ENCODE measurements at regions not wholly inside any gene's neighbourhood (a gene's known extent, or its start where the extent isn't known, plus 50 kb on each side); places are given as distances from the start of the nearest gene placed in this dataset.
A peak's percentile ranks its signal among the peaks of the same experiment; 100 is the strongest.

DNA sequence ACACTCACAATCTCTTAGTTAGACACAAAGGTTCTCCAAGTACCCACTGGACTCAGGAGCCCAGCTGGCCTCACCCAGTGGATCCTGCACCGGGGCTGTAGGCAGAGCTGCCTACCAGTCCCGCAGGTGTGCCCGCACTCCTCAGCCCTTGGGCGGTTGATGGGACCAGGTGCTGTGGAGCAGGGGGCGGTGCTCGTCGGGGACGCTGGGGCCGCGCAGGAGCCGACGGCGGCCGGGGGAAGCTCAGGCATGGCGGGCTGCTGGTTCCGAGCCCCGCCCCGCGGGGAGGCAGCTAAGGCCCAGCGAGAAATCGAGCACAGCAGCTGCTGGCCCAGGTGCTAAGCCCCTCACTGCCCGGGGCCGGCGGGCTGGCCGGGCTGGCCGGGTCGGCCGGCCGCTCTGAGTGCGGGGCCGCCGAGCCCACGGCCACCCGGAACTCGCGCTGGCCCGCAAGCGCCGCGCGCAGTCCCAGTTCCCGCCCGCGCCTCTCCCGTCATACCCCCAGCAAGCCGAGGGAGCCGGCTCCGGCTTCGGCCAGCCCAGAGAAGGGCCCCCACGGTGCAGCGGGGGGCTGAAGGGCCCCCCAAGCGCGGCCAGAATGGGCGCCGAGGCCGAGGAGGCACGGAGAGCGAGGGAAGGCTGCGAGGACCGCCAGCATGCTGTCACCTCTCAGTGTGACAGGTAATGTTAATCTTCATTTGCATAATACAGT lies 506.8 kb downstream of the LRFN5 start:
- TF ChIP-seq CTCF (conservative IDR thresholded peaks at IDR 0.05; ENCODE audit: low read depth, low read length): no peak
- no peak overlapping the region for H2AFZ ChIP-seq (ENCODE audit: low read depth)
- H3K79me2 ChIP-seq (ENCODE audit: insufficient read depth, low read depth): no peaks in the 10 kb centered on the region
- H3K4me1 ChIP-seq (ENCODE audit: low read depth, poor library complexity, severe bottlenecking): no peaks in the 10 kb centered on the region
- no peaks in the 10 kb centered on the region for H3K27me3 ChIP-seq (ENCODE audit: insufficient read depth, low read depth)
- no peak overlapping the region for H3K4me2 ChIP-seq
- H3K27ac ChIP-seq: no peak overlapping the region
- H3K9ac ChIP-seq: no peak overlapping the region
- H4K20me1 ChIP-seq (ENCODE audit: insufficient read depth): no peaks in the 10 kb centered on the region
- H3K36me3 ChIP-seq (ENCODE audit: insufficient read depth): no peaks in the 10 kb centered on the region
- no peak overlapping the region for H3K4me3 ChIP-seq (IDR thresholded peaks at IDR 0.05; ENCODE audit: insufficient read depth, low read depth, low read length)

DNA sequence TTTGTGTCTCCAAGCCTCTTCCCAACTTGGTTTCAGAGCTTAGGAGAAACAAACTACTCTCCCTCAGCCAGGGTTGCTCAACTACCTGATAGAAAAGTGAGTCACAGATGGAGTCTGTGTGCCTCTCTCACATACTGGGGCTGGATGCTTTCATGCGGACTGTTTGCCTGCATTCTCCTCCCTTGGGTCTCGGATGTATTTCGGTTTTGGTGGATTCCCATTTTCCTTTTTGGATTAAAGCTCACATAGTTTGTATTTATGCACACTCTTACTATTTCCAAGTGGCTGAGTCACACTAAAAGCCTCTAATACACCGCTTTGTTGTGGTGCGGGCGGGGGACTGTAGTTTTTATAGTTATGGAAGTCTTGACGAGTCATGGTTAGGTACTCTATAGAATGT lies 505.4 kb downstream of the LRFN5 start:
- Histone ChIP-seq H3K27me3 (ENCODE audit: insufficient read depth, low read depth) (no peaks in the 10 kb centered on the region), H2AFZ (ENCODE audit: low read depth) (no peak overlapping the region), H3K4me3 (IDR thresholded peaks at IDR 0.05; ENCODE audit: insufficient read depth, low read depth, low read length) (no peak overlapping the region), H3K4me1 (ENCODE audit: low read depth, poor library complexity, severe bottlenecking) (no peaks in the 10 kb centered on the region), H3K79me2 (ENCODE audit: insufficient read depth, low read depth) (no peaks in the 10 kb centered on the region), H3K4me2 (no peak overlapping the region), H3K36me3 (ENCODE audit: insufficient read depth) (no peaks in the 10 kb centered on the region), H3K9ac (no peak overlapping the region), H3K27ac (no peak overlapping the region), H4K20me1 (ENCODE audit: insufficient read depth) (no peaks in the 10 kb centered on the region)
- TF ChIP-seq CTCF (conservative IDR thresholded peaks at IDR 0.05; ENCODE audit: low read depth, low read length): no peak

DNA sequence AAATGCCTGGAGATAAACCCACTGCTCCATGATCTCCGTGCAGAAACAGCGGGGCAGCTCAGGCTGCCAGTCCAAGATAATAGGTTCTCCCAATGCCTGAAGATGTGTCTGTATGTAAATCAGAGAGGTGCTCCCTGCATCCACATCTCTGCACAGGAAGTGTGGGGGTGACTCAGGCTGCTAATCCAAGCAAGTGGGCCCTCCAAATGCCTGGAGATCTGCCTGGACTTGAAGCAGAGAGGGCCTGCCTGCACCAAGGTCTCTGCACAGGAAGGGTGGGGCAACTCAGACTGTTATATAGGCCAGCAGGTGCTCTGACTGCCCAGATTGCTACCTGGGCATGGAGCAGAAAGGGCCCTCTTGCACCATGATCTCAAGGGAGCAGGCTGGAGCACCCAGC lies 504.7 kb downstream of the LRFN5 start:
- Histone ChIP-seq H3K4me2 (no peak overlapping the region), H3K4me3 (IDR thresholded peaks at IDR 0.05; ENCODE audit: insufficient read depth, low read depth, low read length) (no peak overlapping the region), H3K27ac (no peak overlapping the region), H3K4me1 (ENCODE audit: low read depth, poor library complexity, severe bottlenecking) (no peaks in the 10 kb centered on the region), H3K9ac (no peak overlapping the region), H3K36me3 (ENCODE audit: insufficient read depth) (no peaks in the 10 kb centered on the region), H3K27me3 (ENCODE audit: insufficient read depth, low read depth) (no peaks in the 10 kb centered on the region), H3K79me2 (ENCODE audit: insufficient read depth, low read depth) (no peaks in the 10 kb centered on the region), H4K20me1 (ENCODE audit: insufficient read depth) (no peaks in the 10 kb centered on the region), H2AFZ (ENCODE audit: low read depth) (no peak overlapping the region)
- no peak for TF ChIP-seq CTCF (conservative IDR thresholded peaks at IDR 0.05; ENCODE audit: low read depth, low read length)

DNA sequence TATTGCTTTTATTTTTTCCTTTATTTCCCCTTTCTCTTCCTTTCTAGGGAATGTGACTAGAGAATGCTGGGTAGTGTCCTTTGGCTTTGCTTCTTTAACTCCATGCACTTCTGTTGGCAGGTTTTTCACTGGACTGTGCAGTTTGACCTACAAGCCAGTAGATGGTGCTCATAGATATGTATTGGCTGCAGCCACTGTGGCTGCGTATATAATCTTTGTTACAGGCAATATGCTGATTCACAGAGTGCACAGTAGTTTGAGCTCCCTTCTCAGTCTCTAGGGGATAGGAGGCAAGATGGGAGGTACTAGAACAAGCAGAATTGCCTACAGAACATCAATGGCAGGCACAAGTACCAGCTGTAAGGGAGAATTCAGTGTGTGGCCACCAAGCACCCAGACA lies 503.5 kb downstream of the LRFN5 start:
- no peaks in the 10 kb centered on the region for H4K20me1 ChIP-seq (ENCODE audit: insufficient read depth)
- no peaks in the 10 kb centered on the region for H3K27me3 ChIP-seq (ENCODE audit: insufficient read depth, low read depth)
- no peaks in the 10 kb centered on the region for H3K79me2 ChIP-seq (ENCODE audit: insufficient read depth, low read depth)
- H3K27ac ChIP-seq: no peak overlapping the region
- H3K4me3 ChIP-seq (IDR thresholded peaks at IDR 0.05; ENCODE audit: insufficient read depth, low read depth, low read length): no peak overlapping the region
- H3K4me1 ChIP-seq (ENCODE audit: low read depth, poor library complexity, severe bottlenecking): no peaks in the 10 kb centered on the region
- peak overlapping the region; percentile 22; the same call in 1 of the 2 replicates for H2AFZ ChIP-seq (ENCODE audit: low read depth)
- no peak overlapping the region for H3K9ac ChIP-seq
- H3K36me3 ChIP-seq (ENCODE audit: insufficient read depth): no peaks in the 10 kb centered on the region
- no peak overlapping the region for H3K4me2 ChIP-seq
- TF ChIP-seq CTCF (conservative IDR thresholded peaks at IDR 0.05; ENCODE audit: low read depth, low read length): peak; percentile 70

Data from KMS-11 (cell line).